HK-2 (cell line): ENCODE measurements at regions not wholly inside any gene's neighbourhood (a gene's known extent, or its start where the extent isn't known, plus 50 kb on each side); places are given as distances from the start of the nearest gene placed in this dataset.
"Not testable (repeated sequence)": the region's sequence is repeated elsewhere in the genome, so short reads cannot be mapped to it uniquely, and the experiment has no call there.

Source experiments
- DNase-seq: peaks from one replicate; pipeline ENCODE4 v3.0.0-alpha.2; 2018; ENCODE audit not compliant: unreplicated experiment

DNA sequence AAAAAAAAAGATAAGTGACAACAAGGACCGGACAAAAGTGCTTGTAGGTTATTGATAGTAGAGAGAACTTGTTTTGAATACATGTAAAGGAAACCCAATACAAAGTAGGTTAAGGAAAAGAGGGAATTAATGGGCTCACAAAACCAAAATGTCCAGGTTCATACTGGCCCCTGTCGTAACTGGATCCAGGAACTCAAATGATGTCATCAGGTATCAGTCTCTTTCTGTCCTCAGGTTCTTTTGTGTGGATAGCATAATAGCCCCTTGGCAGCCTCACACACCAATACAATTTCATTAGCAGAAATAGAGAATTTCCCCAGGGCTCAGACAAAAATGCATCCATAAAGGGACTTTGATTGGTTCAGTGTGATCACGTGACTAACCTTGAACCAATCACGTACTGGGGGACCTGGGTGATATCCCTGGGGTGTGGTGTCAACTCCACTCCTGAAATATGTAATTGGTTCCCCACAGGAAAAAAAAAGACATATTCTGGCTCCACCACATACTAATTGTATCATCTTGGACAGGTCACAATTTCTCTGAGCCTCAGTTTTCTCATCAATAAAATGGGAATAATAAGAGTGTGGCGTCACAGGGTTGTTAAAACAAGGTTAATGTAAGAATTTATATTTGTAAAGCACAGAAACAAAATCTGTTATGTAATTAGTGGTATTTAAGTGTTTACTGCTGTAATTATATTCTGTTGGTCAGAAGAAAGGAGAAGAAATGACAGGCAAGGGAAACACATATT is 174.8 kb downstream of the PDGFRA start:
- DNase-seq = no peak

DNA sequence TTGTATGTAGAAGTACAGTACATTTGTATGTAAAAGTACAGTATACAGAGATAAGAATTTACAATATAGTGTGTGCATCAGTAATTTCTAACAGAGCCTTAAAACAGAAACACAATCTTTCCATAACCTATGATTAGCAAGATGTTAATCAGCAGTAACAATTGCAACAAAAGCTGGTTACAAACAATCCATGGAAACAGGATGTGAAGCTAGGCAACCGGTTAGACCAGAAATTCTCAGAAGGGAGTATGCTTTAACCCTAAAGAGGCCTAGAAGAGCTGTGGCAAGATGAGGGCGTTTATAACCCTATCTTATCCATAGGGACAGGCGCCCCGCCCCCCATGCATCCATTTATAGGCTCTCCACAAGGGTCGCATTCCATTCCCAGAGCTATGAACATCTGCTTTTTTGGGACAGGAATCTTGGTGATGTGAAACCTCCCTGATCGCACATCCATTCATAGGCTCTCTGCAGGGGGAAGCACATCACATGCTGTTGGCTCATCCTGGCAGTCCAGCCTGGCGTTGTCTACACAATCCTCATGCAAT is 180.3 kb downstream of the PDGFRA start:
- DNase-seq = not testable (repeated sequence)

DNA sequence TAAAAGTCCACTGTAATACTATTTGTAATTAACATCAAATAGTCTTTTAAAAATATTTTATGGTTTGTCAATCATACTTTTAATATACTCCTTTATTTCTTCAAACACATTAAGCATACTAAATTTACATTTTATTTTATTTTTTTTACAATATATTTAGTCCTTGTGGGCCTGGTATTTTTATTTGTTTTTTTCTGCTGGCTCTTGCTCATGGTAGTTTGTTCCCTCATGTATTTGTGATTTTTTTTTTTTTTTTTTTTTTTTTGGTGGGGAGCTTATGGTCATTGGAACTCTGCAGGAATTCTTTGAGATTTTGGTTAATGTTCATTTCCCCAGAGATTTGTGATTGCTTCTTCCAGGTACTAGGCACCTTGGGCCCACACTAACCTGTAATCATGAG is 185.5 kb downstream of the PDGFRA start:
- DNase-seq = no peak

DNA sequence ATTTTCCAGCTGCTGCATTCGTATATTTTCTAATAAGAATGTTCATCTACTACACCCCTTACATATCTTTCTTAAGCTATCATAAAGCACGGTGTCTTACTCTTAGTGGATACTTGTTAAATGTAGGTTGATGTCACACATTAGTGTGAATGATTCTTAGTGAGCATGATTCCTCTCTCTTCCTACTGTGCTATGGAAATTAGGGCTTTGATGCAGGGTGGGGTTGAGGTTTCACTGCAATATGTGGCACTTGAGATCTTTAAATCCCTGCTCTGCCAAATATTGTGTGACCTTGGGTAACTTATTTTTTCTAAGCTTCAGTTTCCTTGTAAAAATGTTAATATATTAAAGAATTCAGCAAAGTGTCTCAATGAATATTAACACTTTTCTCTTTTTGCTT is 188.4 kb downstream of the PDGFRA start:
- no peak for DNase-seq

DNA sequence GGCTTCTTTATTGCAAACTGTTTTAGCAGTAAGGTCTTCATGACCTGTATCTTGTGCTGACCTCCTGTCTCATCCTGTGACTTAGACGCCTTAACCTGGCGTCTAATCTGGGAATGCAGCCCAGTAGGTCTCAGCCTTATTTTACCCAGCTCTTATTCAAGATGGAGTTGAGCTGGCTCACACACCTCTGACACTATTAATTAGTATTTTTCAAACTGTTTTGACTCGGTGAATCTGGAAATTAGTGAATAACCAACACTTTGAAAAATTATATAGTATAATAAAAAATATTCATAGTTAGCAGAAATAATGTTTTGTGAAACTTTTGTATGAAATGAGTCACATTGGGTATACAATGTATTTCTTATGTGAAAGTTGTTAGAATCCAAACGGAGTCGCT is 189.4 kb downstream of the PDGFRA start:
- no peak for DNase-seq

DNA sequence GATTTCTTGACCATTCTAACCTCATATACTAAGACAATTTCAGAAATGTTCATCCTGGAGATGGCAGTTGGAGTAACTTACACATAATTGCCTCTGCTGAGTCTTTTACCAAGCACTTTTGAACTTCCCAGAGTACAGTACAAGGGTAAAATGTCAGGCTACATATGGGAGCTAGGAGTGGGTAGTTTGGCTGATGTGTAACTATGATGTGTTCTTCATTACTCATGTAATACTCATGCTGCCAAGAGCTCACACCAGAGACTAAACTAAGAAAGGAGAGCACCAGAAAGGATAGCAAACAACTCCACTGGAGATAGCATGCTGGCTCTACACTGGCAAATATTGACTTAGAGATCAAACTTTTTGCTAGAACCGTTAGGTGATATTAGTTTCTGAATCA is 194.0 kb downstream of the PDGFRA start:
- no peak for DNase-seq

DNA sequence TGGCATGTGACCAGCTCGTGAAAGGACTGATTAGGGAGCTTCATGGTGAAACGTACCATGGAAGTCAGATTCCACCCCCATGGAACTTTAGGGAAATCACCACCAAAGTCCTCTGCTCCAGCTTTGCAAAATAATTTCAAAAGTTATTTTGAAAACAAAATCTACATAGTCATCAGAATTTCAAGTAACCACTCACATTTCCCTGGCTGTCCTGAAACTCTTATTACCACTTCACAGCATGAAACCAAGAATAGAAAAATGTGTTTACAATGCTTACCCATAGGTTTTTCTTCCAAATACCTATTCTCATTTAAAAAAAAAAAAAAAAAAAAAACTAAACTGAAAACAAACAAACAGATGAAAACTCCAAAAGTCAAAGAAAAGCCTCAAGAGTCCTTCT is 198.7 kb downstream of the PDGFRA start:
- DNase-seq = no peak

DNA sequence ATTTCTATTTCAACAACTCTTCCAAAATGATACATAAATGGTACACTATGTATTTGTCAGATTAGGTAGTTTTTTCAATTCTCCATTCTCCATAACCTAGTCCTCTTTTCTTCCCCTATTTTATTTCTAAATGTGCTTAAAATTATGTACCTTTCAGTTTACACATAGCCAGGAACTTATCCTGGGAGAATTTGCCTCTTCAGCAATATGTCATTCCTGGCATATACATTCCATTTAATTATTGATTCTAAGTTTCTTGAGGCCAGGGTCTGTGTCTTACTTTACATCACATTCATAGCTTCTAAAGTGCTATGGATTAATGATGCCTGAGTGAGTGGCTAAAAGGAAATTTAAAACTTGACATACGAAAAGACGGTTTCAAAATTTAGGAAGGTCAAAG is 199.8 kb downstream of the PDGFRA start:
- no peak for DNase-seq

DNA sequence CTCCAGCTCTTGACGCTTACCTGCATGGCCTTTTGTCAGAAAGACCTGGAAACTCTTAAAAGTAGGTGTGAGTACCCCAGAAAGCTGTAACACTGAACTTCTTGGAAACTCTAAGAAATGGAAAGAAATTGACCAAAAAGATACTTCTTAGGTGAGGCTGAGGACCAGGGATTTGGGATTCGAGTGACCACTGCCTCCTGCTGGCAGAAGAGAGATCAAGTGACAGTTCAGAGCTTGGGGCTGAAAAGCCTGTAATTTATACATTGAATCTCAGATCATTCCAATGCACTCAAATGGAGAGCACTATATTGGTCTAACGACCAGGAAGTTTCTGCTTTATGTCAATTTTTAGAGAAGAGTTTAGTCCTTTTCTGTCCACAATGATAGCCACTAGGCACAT is 204.6 kb downstream of the PDGFRA start:
- no peak for DNase-seq

DNA sequence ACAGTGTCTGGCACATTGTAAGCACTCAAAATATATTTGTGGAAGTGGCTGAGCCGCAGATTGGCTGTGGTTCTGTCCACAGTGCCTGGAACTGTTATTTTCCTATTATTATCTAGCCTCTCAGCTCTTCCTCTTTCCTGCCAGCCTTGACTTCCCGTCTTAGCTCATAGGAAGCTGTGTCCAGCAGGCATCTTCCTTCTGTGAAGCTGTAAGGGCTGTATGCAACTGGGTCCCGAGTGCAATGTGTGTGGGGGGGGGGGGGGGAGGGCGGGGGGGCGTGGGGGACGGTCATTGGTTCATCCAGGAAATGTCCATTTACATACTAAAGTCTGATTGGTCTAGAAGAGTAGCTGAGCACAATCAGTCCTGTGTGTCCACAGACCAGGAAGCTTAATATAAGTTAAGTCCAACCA is 210.7 kb downstream of the PDGFRA start:
- no peak for DNase-seq

DNA sequence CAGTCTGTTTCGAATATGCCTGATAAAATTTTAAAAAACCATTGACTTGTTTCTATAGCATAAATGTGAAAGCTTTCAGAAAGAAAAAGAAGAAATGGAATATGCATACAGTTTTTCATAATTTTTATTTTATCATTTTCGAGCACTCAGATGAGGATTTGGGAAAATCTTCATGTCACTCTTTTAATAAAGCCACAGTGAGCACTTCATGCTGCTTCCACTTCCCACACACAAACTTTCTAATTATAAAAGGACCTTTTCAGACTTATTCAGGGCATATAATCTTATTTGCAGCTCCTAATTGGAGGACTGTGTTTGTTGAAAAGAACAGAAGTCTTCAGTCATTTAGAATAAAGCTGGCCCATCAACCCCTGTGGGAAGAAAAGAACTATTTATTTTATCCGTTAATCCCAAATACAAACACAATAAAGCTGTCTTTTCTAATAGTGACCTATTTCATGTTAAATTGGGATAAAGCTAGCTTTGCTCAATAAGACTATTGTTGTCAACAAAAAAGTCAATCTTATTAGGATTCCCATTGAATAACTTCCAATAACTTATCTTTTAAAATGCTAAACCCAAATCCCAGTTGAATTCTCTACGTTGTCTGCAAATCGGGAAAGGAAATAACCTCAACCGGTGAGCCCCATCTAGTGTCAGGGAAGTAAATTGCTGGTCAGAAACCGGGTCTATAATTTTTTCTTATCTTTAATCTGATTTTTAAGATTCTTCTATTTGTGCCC is 211.5 kb downstream of the PDGFRA start:
- DNase-seq = no peak

DNA sequence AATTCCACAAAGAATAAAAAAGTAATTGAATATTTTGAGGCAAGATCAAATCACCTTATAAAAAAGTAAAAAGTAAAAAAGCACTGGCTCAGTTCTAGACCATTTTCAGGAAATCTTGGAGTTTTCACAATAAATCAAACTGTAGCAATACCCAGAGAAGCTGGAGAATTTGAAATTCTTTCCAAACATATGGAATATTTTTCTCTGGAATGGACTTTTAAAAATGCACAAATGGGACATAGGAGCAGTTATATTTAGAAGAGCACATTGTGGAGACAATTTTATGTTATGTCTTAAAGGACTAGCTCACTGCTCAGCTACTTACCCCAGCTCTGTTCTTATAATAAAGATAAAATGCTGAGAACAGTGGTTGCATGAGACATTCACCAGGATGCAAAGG is 211.9 kb upstream of the KIT start:
- DNase-seq = no peak

DNA sequence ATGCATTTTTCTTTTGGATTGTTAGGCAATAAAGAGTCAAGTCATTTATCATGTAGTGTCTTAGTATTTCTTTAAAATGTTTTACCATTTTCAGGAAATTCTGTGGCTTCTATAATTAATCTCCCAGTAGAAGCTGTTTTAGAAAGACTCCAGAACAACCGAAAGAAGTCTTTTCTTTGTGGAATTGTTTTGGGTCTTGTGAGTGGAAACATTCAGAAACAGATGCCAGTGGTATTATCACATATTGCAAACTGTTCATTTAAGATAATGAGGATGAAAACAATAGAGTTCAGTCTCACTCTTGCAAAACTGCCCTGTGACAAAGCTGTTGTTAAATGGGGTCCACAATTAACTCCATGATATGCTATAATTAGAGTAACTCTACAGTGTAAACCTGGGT is 211.2 kb upstream of the KIT start:
- DNase-seq = no peak

DNA sequence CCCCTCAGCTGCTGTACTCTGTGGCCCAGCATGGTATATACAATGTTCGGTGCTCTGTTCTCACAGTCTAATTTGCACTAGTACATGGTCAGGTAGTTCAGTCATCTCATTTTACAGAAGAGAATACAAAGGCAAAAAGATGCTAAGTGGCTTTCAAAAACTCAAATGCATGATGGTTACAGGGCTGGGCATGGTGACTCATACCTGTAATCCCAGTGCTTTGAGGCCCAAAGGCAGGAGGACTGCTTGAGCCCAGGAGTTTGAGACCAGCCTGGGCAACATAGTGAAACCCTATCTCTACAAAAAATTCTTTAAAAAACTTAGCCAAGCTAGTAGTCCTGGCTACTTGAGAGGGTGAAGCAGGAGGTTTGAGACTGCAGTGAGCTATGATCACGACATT is 210.5 kb upstream of the KIT start:
- no peak for DNase-seq

DNA sequence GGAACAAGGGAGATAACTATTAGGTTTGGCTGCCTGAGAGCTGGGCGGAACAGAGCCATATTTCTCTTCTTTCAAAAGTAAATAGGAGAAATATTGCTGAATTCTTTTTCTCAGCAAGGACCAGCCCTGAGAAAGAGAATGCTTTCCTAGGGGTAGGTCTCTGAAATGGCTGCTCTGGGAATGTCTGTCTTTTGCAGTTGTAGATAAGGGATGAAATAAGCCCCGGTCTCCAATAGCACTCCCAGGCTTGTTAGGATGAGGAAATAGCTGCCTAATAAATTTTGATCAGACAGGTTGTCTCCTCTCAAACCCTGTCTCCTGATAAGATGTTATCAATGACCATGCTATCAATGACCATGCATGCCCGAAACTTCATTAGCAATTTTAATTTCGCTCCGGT is 207.8 kb upstream of the KIT start:
- no peak for DNase-seq

DNA sequence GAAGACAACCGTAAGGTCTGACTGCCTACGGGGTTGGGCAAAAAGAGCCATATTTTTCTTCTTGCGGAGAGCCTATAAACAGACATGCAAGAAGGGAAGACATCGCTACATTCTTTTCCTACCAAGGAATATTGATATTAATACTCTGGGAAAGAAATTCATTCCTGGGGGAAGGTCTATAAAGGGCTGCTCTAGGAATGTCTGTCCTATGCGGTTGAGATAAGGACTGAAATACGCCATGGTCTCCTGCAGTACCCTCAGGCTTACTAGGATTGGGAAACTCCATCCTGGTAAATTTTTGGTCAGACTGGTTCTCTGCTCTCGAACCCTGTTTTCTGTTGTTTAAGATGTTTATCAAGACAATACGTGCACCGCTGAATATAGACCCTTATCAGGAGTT is 190.8 kb upstream of the KIT start:
- DNase-seq = not testable (repeated sequence)

DNA sequence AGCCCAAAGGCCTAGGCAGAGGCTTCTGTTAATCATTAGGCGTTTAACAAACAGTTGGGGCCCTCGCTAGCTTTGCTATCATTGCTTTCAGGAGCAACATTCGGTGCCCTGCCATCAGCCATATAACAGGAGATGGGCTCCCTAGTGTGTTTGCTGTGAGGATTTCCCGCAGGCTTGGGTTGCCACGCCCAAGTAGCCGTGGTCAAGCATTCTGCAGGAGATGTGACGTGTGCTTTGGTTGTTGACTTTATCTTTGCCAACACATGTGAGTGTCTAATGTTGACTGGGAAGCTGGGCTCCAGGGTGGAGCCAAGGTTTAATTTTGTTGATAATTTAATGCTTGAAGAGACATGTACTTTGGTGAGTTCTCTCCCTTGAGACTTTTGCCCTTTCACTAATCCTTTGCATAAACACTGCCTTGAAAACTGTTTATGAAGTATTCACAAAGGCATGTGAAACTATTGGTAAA is 184.6 kb upstream of the KIT start:
- no peak for DNase-seq

DNA sequence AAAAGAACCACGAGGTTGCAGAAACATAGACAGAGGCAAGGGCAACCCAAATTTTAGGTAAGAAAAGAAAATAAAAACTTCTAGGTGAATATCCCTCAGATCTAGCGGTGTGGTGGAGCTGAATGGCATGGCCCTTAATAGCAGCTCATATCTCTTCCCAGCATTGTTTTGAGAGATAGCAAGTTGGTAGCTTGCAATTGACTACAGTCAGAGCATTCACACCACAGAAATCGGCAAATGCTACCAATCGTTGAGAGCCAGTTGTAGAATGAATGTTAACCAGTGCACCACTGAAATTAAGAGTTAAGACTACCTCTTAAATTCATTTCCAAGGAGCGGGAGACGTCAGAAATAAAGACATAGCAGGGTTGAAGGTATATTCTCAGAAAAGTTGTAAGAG is 184.0 kb upstream of the KIT start:
- DNase-seq = no peak

DNA sequence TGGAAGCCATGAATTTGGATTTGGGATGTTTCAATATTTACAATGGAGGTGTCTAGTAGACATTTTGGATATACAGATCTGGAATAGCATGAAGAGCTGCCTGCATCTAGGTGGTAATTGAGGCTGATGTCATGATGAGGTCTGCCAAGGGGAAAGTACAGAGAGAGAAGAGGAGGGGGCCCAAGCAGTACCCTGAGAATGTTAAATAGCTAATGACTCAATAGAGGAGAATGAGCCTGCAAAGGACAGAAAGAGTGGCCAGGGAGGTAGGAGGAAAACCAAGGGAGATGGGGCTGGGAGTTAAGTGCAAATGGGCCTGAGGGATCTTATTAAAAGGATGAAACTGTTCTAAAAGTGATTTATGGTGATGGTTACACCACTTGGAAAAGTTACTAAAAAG is 182.2 kb upstream of the KIT start:
- DNase-seq = no peak

DNA sequence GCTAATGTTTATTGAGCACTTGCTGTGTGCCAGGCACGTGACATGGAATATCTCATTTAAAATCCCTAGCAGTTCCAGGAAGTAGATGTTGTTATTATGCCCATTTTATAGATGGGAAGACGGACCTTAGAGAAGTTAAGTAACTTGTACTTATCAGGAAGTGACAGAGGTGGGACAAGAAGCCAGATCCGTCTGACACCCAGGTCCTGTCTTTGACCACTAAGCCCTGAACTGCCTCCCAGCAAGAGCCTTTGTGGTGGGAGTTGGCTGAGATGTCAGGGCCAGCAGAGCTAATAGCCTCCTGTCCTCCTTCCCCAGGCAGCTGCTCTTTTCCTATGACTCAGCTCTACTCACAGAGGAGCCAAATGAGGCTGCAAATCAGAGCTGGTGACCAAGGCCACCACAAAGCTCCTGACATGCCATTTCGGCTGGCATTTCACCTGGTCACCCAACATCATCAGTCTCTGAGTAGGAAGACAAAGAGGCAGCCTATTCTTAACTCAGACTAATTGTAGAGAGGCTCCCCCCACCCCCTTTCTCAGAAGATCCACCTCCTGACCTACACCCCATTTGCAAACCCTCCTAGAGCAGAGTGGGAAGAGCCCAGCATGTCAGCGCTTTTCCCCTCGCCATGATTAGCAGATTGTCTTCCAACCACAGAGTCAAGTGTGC is 175.1 kb upstream of the KIT start:
- no peak for DNase-seq

DNA sequence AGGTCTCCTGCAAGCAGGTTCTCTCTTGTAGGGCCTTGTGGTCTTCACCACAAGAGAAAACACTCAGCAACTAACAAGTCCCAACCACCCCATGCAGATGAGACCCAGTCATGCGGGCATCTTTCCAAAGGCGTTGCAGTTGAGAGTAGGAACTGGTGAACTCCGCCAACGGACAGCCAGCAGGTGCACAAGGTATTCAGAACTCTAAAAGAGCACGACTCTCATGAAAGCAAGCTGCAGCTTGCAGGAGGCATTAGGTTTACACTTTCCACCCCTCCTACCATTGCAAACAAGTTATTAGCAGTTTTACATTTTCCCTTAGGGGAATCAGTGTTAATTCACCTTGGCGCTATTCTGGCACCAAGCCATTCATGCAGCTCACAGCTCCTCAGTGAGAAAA is 173.4 kb upstream of the KIT start:
- DNase-seq = no peak

DNA sequence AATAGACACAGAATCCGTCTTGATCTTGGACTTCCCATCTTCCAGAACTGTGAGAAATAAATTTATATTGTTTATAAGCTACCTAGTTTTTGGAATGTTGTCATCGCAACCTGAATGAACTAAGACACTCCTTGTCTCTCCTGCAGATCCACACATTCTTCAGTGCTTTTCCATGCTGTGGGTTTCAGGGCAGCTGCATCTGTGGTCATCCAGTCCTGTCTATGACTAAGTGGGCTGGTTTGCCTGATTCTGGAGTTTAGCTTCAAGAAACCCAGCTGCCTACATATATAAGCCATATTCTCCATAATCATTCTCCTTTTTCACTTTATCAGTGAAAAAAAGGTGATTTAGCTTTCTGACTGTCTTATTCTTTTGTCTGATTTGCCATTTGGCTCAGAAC is 170.3 kb upstream of the KIT start:
- DNase-seq = no peak

DNA sequence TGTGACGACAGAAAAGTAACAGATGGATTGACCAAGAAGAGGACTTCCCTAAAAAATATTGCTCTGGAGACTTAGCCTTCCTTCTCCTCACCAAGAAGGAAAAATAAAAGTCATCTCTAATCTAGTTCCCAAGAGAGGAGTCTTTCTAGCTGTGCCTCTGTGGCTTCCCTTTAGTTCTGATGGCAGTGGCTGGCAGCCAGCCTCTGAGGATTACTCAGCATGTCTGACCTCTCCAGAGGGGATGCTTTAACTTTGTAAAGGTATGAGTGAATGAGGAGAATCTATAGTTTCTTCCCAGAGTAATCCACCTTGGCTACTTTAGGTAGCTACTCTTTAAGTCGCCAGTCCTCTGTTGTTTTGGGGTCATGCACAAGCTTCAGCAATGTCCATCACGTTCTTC is 163.9 kb upstream of the KIT start:
- DNase-seq = no peak
